ENCODE measurements at regions not wholly inside any gene's neighbourhood (a gene's known extent, or its start where the extent isn't known, plus 50 kb on each side); places are given as distances from the start of the nearest gene placed in this dataset.
"Not testable (repeated sequence)": the region's sequence is repeated elsewhere in the genome, so short reads cannot be mapped to it uniquely, and the experiment has no call there.

GRCh38 chr13:65314008-65314407 is 1916.1 kb downstream of the PCDH9 start:
- DNase-seq (ENCODE audit: low read depth) (no peak), FAIRE-seq (no peak)
- Histone ChIP-seq H3K27me3 (ENCODE audit: insufficient read depth, low read length) (no peaks in the 10 kb centered on the region), H4K20me1 (ENCODE audit: insufficient read depth, low read length) (no peaks in the 10 kb centered on the region), H3K4me2 (ENCODE audit: low read length) (no peak overlapping the region), H3K4me3 (ENCODE audit: insufficient read depth, low read depth, low read length) (no peak overlapping the region), H3K79me2 (ENCODE audit: insufficient read depth, low read length) (no peaks in the 10 kb centered on the region), H3K9ac (ENCODE audit: low read length) (no peak overlapping the region), H2AFZ (ENCODE audit: low read depth, low read length) (no peak overlapping the region), H3K4me1 (ENCODE audit: insufficient read depth, low read length) (no peaks in the 10 kb centered on the region), H3K9me3 (ENCODE audit: insufficient read depth, low read depth, low read length) (no peaks in the 10 kb centered on the region), H3K27ac (ENCODE audit: low read depth, low read length) (no peak overlapping the region), H3K36me3 (ENCODE audit: insufficient read depth, low read length) (no peaks in the 10 kb centered on the region)
- peaks cover 2% of the 10 kb centered on the region for H3K36me3 Mint-ChIP-seq (ENCODE audit: low read depth, unreplicated experiment)
- no peaks in the 10 kb centered on the region for H3K4me1 Mint-ChIP-seq (ENCODE audit: low read depth, unreplicated experiment)
- H3K4me3 Mint-ChIP-seq (ENCODE audit: unreplicated experiment), result no peak overlapping the region
- no peak overlapping the region for H3K27ac Mint-ChIP-seq (ENCODE audit: unreplicated experiment)
- H3K27me3 Mint-ChIP-seq (ENCODE audit: low read depth, unreplicated experiment), result no peaks in the 10 kb centered on the region
- no peaks in the 10 kb centered on the region for H3K9me3 Mint-ChIP-seq (ENCODE audit: unreplicated experiment)
- TF ChIP-seq CTCF (IDR thresholded peaks at IDR 0.05; ENCODE audit: insufficient read depth, low read depth, low read length), result no peak
- no peak for TF ChIP-seq EZH2 (IDR thresholded peaks at IDR 0.05; ENCODE audit: insufficient read depth, low read length)

- H3K36me3 ChIP-seq (ENCODE audit: insufficient read depth, low read length), result no peaks in the 10 kb centered on the region
- no peak overlapping the region for H3K4me3 ChIP-seq (ENCODE audit: insufficient read depth, low read depth, low read length)
- no peak overlapping the region for H3K4me2 ChIP-seq (ENCODE audit: low read length)
- no peaks in the 10 kb centered on the region for H3K4me1 Mint-ChIP-seq (ENCODE audit: low read depth, unreplicated experiment)
- no peak overlapping the region for H3K4me3 Mint-ChIP-seq (ENCODE audit: unreplicated experiment)
- H3K36me3 Mint-ChIP-seq (ENCODE audit: low read depth, unreplicated experiment), result peaks cover 2% of the 10 kb centered on the region
- no peak overlapping the region for H3K27ac ChIP-seq (ENCODE audit: low read depth, low read length)
- H2AFZ ChIP-seq (ENCODE audit: low read depth, low read length), result no peak overlapping the region
- no peaks in the 10 kb centered on the region for H3K27me3 Mint-ChIP-seq (ENCODE audit: low read depth, unreplicated experiment)
- no peak overlapping the region for H3K27ac Mint-ChIP-seq (ENCODE audit: unreplicated experiment)
- no peaks in the 10 kb centered on the region for H3K4me1 ChIP-seq (ENCODE audit: insufficient read depth, low read length)
- H3K9me3 Mint-ChIP-seq (ENCODE audit: unreplicated experiment), result no peaks in the 10 kb centered on the region
- TF ChIP-seq EZH2 (IDR thresholded peaks at IDR 0.05; ENCODE audit: insufficient read depth, low read length), result no peak
- no peak for TF ChIP-seq CTCF (IDR thresholded peaks at IDR 0.05; ENCODE audit: insufficient read depth, low read depth, low read length)
- DNase-seq (ENCODE audit: low read depth), result no peak
- H3K9ac ChIP-seq (ENCODE audit: low read length), result no peak overlapping the region
- no peaks in the 10 kb centered on the region for H3K9me3 ChIP-seq (ENCODE audit: insufficient read depth, low read depth, low read length)
- no peaks in the 10 kb centered on the region for H4K20me1 ChIP-seq (ENCODE audit: insufficient read depth, low read length)
- no peaks in the 10 kb centered on the region for H3K27me3 ChIP-seq (ENCODE audit: insufficient read depth, low read length)
- no peaks in the 10 kb centered on the region for H3K79me2 ChIP-seq (ENCODE audit: insufficient read depth, low read length)
- no peak for FAIRE-seq
These were observed 1919.3 kb downstream of the PCDH9 start for GRCh38 chr13:65310663-65311328.

GRCh38 chr13:65309906-65310305 is 1920.2 kb downstream of the PCDH9 start:
- H3K27me3 Mint-ChIP-seq (ENCODE audit: low read depth, unreplicated experiment), result no peaks in the 10 kb centered on the region

GRCh38 chr13:65308729-65309128 is 1921.4 kb downstream of the PCDH9 start:
- H3K9ac ChIP-seq (ENCODE audit: low read length); H3K27ac ChIP-seq (ENCODE audit: low read depth, low read length); H2AFZ ChIP-seq (ENCODE audit: low read depth, low read length); H3K36me3 ChIP-seq (ENCODE audit: insufficient read depth, low read length); H3K4me1 Mint-ChIP-seq (ENCODE audit: low read depth, unreplicated experiment); FAIRE-seq; DNase-seq (ENCODE audit: low read depth); H3K4me3 ChIP-seq (ENCODE audit: insufficient read depth, low read depth, low read length); H3K79me2 ChIP-seq (ENCODE audit: insufficient read depth, low read length); H3K27me3 ChIP-seq (ENCODE audit: insufficient read depth, low read length); H4K20me1 ChIP-seq (ENCODE audit: insufficient read depth, low read length); H3K4me2 ChIP-seq (ENCODE audit: low read length); H3K27me3 Mint-ChIP-seq (ENCODE audit: low read depth, unreplicated experiment); H3K9me3 ChIP-seq (ENCODE audit: insufficient read depth, low read depth, low read length); H3K27ac Mint-ChIP-seq (ENCODE audit: unreplicated experiment); H3K9me3 Mint-ChIP-seq (ENCODE audit: unreplicated experiment); H3K4me3 Mint-ChIP-seq (ENCODE audit: unreplicated experiment); H3K36me3 Mint-ChIP-seq (ENCODE audit: low read depth, unreplicated experiment); H3K4me1 ChIP-seq (ENCODE audit: insufficient read depth, low read length): not testable (repeated sequence)

More at GRCh38 chr13:65309906-65310305, 1920.2 kb downstream of the PCDH9 start:
- Histone ChIP-seq H3K9ac (ENCODE audit: low read length) (no peak overlapping the region), H3K9me3 (ENCODE audit: insufficient read depth, low read depth, low read length) (no peaks in the 10 kb centered on the region), H3K79me2 (ENCODE audit: insufficient read depth, low read length) (no peaks in the 10 kb centered on the region), H3K27me3 (ENCODE audit: insufficient read depth, low read length) (no peaks in the 10 kb centered on the region), H3K4me1 (ENCODE audit: insufficient read depth, low read length) (no peaks in the 10 kb centered on the region), H3K4me3 (ENCODE audit: insufficient read depth, low read depth, low read length) (no peak overlapping the region), H4K20me1 (ENCODE audit: insufficient read depth, low read length) (no peaks in the 10 kb centered on the region), H3K36me3 (ENCODE audit: insufficient read depth, low read length) (no peaks in the 10 kb centered on the region), H3K27ac (ENCODE audit: low read depth, low read length) (no peak overlapping the region), H3K4me2 (ENCODE audit: low read length) (no peak overlapping the region), H2AFZ (ENCODE audit: low read depth, low read length) (no peak overlapping the region)
- no peak for DNase-seq (ENCODE audit: low read depth)
- FAIRE-seq, result no peak
- H3K36me3 Mint-ChIP-seq (ENCODE audit: low read depth, unreplicated experiment), result peaks cover 2% of the 10 kb centered on the region
- no peak overlapping the region for H3K27ac Mint-ChIP-seq (ENCODE audit: unreplicated experiment)
- H3K4me1 Mint-ChIP-seq (ENCODE audit: low read depth, unreplicated experiment), result no peaks in the 10 kb centered on the region
- no peak overlapping the region for H3K4me3 Mint-ChIP-seq (ENCODE audit: unreplicated experiment)
- H3K9me3 Mint-ChIP-seq (ENCODE audit: unreplicated experiment), result no peaks in the 10 kb centered on the region
- TF ChIP-seq EZH2 (IDR thresholded peaks at IDR 0.05; ENCODE audit: insufficient read depth, low read length), result no peak
- no peak for TF ChIP-seq CTCF (IDR thresholded peaks at IDR 0.05; ENCODE audit: insufficient read depth, low read depth, low read length)

All from astrocyte (in vitro differentiated cells and primary cell).